Lower lobe of right lung (tissue), 2 donors: ENCODE measurements at regions not wholly inside any gene's neighbourhood (a gene's known extent, or its start where the extent isn't known, plus 50 kb on each side); places are given as distances from the start of the nearest gene placed in this dataset.

ENCODE experiments used
- ATAC-seq, 2 donors: fragments of 200-7000 bp; cut with Tn5 transposase; one replicate each; pipeline ENCODE4 v1.9.1; 2020 to 2022; ENCODE audit warnings: mild to moderate bottlenecking in 2 of 2, moderate library complexity in 2 of 2
- DNase-seq: peaks from one replicate; pipeline ENCODE4 v3.0.0-alpha.2; 2020
- H3K27ac ChIP-seq: fragments of 200-600 bp; one replicate; pipeline ENCODE4 v1.8.0; 2022
- H3K27me3 ChIP-seq: fragments of 200-600 bp; one replicate; pipeline ENCODE4 v1.8.0; 2022; ENCODE audit warnings: low read depth
- H3K36me3 ChIP-seq: fragments of 200-600 bp; one replicate; pipeline ENCODE4 v1.8.0; 2022; ENCODE audit warnings: mild to moderate bottlenecking
- H3K4me1 ChIP-seq: fragments of 200-600 bp; one replicate; pipeline ENCODE4 v1.8.0; 2022
- H3K4me3 ChIP-seq: fragments of 200-600 bp; one replicate; pipeline ENCODE4 v1.8.0; 2022; ENCODE audit warnings: mild to moderate bottlenecking
- H3K9me3 ChIP-seq: fragments of 200-600 bp; one replicate; pipeline ENCODE4 v1.8.0; 2022
- CTCF ChIP-seq: fragments of 200-600 bp; IDR thresholded peaks from one replicate; pipeline ENCODE4 v1.8.0; 2022; ENCODE audit warnings: antibody characterized with exemption, mild to moderate bottlenecking
- intact Hi-C: fragments of 100-400 bp; cut with DNase I; formaldehyde crosslinking; loops from one replicate; pipeline ENCODE4 v1.11.0; 2022
- donor health status: DM: no; HTN: yes; CAD: no; lungs with severe emphysema.

DNA sequence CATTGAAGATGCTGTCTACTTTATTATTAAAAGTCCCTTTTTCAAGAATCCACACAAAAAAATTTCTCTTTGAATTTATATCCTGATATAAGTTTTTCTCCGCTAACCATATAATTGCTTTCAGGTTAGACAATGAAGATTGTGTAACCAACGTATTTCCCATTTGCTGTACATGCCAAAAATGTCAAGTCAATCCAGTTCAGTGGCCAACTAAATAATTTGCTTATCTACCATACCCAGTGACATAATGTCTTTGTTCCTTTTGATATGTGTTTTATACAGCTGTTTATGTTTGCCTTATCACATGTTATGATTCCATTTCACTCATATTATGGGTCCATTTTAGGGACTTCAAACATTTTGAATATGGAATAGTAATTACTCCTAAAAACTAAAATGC lies 349.9 kb downstream of the EFNA5 start:
- Histone ChIP-seq H3K4me3 (no peak overlapping the region), H3K4me1 (no peaks in the 10 kb centered on the region), H3K9me3 (no peaks in the 10 kb centered on the region), H3K27me3 (no peaks in the 10 kb centered on the region), H3K36me3 (no peaks in the 10 kb centered on the region), H3K27ac (no peak overlapping the region)
- ATAC-seq (no peak), DNase-seq (no peak)
- intact Hi-C loops, result no loop called here
- TF ChIP-seq CTCF, result no peak

DNA sequence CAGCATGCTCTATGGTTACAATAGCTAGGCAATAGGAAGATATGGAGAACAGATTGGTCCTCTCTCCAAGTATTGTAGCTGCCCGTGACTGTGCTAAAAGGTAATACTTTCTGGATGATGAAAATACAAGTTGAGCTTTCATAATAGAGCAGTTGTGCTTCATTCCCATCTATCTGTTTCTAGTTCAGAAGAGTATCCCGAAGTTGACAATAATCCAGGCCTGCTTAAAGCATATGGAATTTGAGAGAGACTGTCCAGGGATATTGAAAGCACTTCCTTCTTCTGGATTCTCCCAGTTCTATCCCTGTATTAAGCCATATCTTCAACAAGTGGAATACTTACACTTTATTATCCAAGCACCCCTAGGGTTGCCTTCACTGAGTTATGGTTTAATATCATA lies 350.4 kb downstream of the EFNA5 start:
- DNase-seq, result no peak
- H3K27ac ChIP-seq, result no peak overlapping the region
- no peaks in the 10 kb centered on the region for H3K9me3 ChIP-seq
- ATAC-seq, result no peak
- TF ChIP-seq CTCF, result no peak
- H3K4me3 ChIP-seq, result no peak overlapping the region
- H3K27me3 ChIP-seq, result no peaks in the 10 kb centered on the region
- H3K36me3 ChIP-seq, result no peaks in the 10 kb centered on the region
- H3K4me1 ChIP-seq, result no peaks in the 10 kb centered on the region
- intact Hi-C loops, result no loop called here

- Histone ChIP-seq H3K36me3 (no peaks in the 10 kb centered on the region), H3K4me3 (no peak overlapping the region), H3K27me3 (no peaks in the 10 kb centered on the region), H3K4me1 (no peaks in the 10 kb centered on the region), H3K27ac (no peak overlapping the region), H3K9me3 (no peaks in the 10 kb centered on the region)
- no peak for DNase-seq
- no peak for ATAC-seq
- TF ChIP-seq CTCF, result no peak
- intact Hi-C loops, result no loop called here
Measured at GRCh38 chr5:107319901-107320300, 350.8 kb downstream of the EFNA5 start.

- H3K9me3 ChIP-seq, result no peaks in the 10 kb centered on the region
- no peaks in the 10 kb centered on the region for H3K4me1 ChIP-seq
- DNase-seq (no peak), ATAC-seq (no peak)
- TF ChIP-seq CTCF, result no peak
- intact Hi-C loops, result no loop called here
- H3K27ac ChIP-seq, result no peak overlapping the region
- no peak overlapping the region for H3K4me3 ChIP-seq
- H3K36me3 ChIP-seq, result no peaks in the 10 kb centered on the region
- H3K27me3 ChIP-seq, result no peaks in the 10 kb centered on the region
Measured at GRCh38 chr5:107314330-107314729, 356.4 kb downstream of the EFNA5 start.

- no peak for DNase-seq
- TF ChIP-seq CTCF, result no peak
- H3K9me3 ChIP-seq, result no peaks in the 10 kb centered on the region
- intact Hi-C loops, result no loop called here
- H3K27me3 ChIP-seq, result no peaks in the 10 kb centered on the region
- H3K27ac ChIP-seq, result no peak overlapping the region
- H3K36me3 ChIP-seq, result no peaks in the 10 kb centered on the region
- no peaks in the 10 kb centered on the region for H3K4me1 ChIP-seq
- H3K4me3 ChIP-seq, result no peak overlapping the region
- no peak for ATAC-seq
Measured at GRCh38 chr5:107313921-107314320, 356.8 kb downstream of the EFNA5 start.

- no peak for ATAC-seq
- intact Hi-C loops, result no loop called here
- Histone ChIP-seq H3K4me1 (no peaks in the 10 kb centered on the region), H3K36me3 (no peaks in the 10 kb centered on the region), H3K27me3 (no peaks in the 10 kb centered on the region), H3K4me3 (no peak overlapping the region), H3K9me3 (no peaks in the 10 kb centered on the region), H3K27ac (no peak overlapping the region)
- no peak for DNase-seq
- no peak for TF ChIP-seq CTCF
Measured at GRCh38 chr5:107313098-107313497, 357.6 kb downstream of the EFNA5 start.
